Spleen (tissue), 7 donors: ENCODE measurements at regions not wholly inside any gene's neighbourhood (a gene's known extent, or its start where the extent isn't known, plus 50 kb on each side); places are given as distances from the start of the nearest gene placed in this dataset.

Experiments used
- POLR2A ChIP-seq, 3 donors: fragments of 450-650 bp; IDR thresholded peaks; one replicate each; pipeline ENCODE4 v1.5.1; 2017; ENCODE audit warnings: antibody characterized with exemption in 3 of 3, mild to moderate bottlenecking in 1 of 3
- POLR2AphosphoS5 ChIP-seq, 3 donors: sonication (generic); formaldehyde crosslinking; IDR thresholded peaks; one replicate each; pipeline ENCODE4 v1.5.1; 2017; ENCODE audit warnings: antibody characterized with exemption in 3 of 3
- TF ChIP-seq, protein P1 (sequence below), 11 experiments: fragments of 200-600 bp in 7 of 11; fragments of 450-650 bp in 4 of 11; sonication (generic) in 4 of 11; IDR thresholded peaks in 8 of 11; conservative IDR thresholded peaks in 3 of 11; 1 replicate in 7 of 11; 2 replicates in 4 of 11; pipeline versions ENCODE4 v1.4.0 to v1.8.0; 2016 to 2021; ENCODE audit warnings: antibody characterized with exemption in 11 of 11, inconsistent platforms in 4 of 11, mild to moderate bottlenecking in 1 of 11
- donor health status: DM: no; HTN: no; CAD: no; lungs with moderate emphysema.
- donor health status: DM: no; HTN: no; CAD: no.
- donor health status: DM: no; HTN: no; CAD: no.

DNA sequence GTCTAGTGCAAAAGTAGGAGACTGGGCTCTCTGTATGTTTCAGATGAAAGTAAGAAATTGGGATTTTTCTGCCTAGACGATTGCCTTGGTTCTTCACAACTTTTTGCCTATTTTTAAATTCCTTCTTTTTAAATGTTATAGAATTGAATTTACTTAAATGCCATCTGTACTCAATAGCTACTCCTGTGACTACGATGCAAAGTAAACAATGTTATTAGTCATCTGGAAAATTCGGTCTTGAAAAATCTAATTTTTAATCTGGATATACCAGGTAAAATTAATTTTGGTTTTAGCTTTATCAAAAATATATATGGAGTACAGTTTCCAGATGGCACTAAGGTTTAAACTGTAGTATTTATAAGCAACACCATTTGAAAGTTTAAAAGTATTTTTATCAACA is 472.2 kb downstream of the UTRN start:
- TF ChIP-seq, protein P1, sequence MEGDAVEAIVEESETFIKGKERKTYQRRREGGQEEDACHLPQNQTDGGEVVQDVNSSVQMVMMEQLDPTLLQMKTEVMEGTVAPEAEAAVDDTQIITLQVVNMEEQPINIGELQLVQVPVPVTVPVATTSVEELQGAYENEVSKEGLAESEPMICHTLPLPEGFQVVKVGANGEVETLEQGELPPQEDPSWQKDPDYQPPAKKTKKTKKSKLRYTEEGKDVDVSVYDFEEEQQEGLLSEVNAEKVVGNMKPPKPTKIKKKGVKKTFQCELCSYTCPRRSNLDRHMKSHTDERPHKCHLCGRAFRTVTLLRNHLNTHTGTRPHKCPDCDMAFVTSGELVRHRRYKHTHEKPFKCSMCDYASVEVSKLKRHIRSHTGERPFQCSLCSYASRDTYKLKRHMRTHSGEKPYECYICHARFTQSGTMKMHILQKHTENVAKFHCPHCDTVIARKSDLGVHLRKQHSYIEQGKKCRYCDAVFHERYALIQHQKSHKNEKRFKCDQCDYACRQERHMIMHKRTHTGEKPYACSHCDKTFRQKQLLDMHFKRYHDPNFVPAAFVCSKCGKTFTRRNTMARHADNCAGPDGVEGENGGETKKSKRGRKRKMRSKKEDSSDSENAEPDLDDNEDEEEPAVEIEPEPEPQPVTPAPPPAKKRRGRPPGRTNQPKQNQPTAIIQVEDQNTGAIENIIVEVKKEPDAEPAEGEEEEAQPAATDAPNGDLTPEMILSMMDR (IDR thresholded peaks at IDR 0.05 in 8 of 11, conservative IDR thresholded peaks at IDR 0.05 in 3 of 11), result no peak
- TF ChIP-seq POLR2A (IDR thresholded peaks at IDR 0.05) (no peak), POLR2AphosphoS5 (IDR thresholded peaks at IDR 0.05) (no peak)
